ENCODE measurements at regions not wholly inside any gene's neighbourhood (a gene's known extent, or its start where the extent isn't known, plus 50 kb on each side); places are given as distances from the start of the nearest gene placed in this dataset.

DNA sequence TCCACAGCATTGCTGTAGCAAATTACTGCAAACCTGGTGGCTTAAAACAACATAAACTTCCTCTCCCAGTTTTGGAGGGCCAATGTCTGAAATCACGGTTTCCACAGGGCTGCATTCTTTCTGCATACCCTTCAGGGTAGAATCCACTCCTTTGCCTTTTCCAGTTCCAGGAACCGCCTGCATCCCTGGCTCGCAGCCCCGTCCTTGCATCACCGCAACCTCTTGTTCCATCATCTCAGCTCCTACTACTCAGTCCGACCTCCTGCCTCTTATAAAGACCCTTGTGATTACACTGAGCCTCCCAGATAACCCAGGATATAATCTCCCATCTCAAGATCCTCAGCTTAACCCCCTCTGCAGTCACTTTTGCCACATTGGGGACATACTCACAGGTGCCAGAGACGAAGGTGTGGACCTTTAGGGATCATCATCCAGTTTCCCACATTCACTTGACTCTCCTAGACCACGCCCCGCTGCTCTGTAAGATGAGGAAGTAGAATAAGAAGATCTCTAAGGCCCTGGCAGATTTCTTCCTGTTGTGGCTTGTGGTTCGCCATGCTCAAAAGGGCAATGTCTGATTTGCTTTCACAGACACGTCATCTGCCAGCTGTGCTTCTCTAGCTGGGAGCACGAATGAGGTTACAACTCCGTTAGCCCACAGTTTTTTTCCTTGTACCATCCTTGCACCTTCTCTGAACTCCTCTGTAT is 103.6 kb upstream of the AGAP1 start:
- Mint-ChIP-seq H3K4me1 (peaks cover 10% of the 10 kb centered on the region), H3K27me3 (no peaks in the 10 kb centered on the region), H3K4me3 (no peak overlapping the region), H3K36me3 (ENCODE audit: low read depth) (peaks cover 3% of the 10 kb centered on the region), H3K27ac (peak overlapping the region; percentile 91)
- DNase-seq (peak in 2 of 3 donors; percentile 18), ATAC-seq (peak; percentile 96)
- no peaks in the 10 kb centered on the region for H3K9me3 ChIP-seq (ENCODE audit: control insufficient read depth, low read length, poor library complexity, severe bottlenecking)

- no peak for DNase-seq
- H3K27me3 Mint-ChIP-seq, result no peaks in the 10 kb centered on the region
- H3K4me3 Mint-ChIP-seq, result peak overlapping the region; percentile 22
- H3K9me3 ChIP-seq (ENCODE audit: control insufficient read depth, low read length, poor library complexity, severe bottlenecking), result no peaks in the 10 kb centered on the region
- ATAC-seq, result peak; percentile 15
- H3K36me3 Mint-ChIP-seq (ENCODE audit: low read depth), result peaks cover 4% of the 10 kb centered on the region
- peak overlapping the region; percentile 91 for H3K27ac Mint-ChIP-seq
- H3K4me1 Mint-ChIP-seq, result peaks cover 10% of the 10 kb centered on the region
Measured at GRCh38 chr2:235390816-235391194, 103.0 kb upstream of the AGAP1 start.

GRCh38 chr2:235391921-235392615 is 101.8 kb upstream of the AGAP1 start:
- no peak for DNase-seq
- no peak overlapping the region for H3K27ac Mint-ChIP-seq
- H3K4me1 Mint-ChIP-seq, result peaks cover 10% of the 10 kb centered on the region
- H3K9me3 ChIP-seq (ENCODE audit: control insufficient read depth, low read length, poor library complexity, severe bottlenecking), result no peaks in the 10 kb centered on the region
- no peak for ATAC-seq
- H3K27me3 Mint-ChIP-seq, result peaks cover 10% of the 10 kb centered on the region
- H3K36me3 Mint-ChIP-seq (ENCODE audit: low read depth), result peaks cover 2% of the 10 kb centered on the region
- H3K4me3 Mint-ChIP-seq, result no peak overlapping the region

- DNase-seq (no peak), ATAC-seq (no peak)
- Mint-ChIP-seq H3K4me1 (peaks cover 10% of the 10 kb centered on the region), H3K4me3 (no peak overlapping the region), H3K27me3 (peaks cover 14% of the 10 kb centered on the region), H3K36me3 (ENCODE audit: low read depth) (peaks cover 2% of the 10 kb centered on the region), H3K27ac (no peak overlapping the region)
- H3K9me3 ChIP-seq (ENCODE audit: control insufficient read depth, low read length, poor library complexity, severe bottlenecking), result no peaks in the 10 kb centered on the region
Measured at GRCh38 chr2:235394278-235394828, 99.5 kb upstream of the AGAP1 start.

DNA sequence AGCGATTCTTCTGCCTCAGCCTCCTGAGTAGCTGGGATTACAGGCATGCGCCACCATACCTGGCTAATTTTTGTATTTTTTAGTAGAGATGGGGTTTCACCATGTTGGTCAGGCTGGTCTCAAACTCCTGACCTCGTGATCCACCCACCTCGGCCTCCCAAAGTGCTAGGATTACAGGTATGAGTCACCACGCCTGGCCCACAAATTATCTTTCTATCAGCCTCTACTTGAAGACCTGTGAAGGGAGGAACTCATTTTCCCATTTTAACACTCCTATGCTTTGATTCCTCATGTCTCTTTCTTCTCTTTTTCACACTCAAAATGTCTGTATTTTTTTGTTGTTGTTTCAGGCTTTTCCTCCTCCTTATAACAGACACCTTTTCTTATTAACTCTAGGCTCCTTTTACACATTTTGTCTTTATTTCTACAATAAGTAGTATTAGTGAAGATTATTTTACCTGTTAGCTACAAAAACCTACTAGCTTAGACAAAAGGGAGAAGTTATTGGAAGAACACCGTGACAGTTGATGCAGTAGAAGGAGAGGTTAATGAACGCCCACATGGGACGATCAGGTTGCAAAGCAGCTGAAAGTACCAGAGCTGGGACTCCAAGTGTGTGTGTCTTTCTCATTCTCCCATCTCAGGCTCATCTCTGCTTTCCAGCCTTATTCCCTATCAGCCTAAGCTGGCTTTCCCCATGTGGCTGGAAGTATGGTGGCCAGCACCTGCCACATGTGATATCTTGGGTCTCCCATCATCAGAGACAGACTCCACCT is 97.6 kb upstream of the AGAP1 start:
- DNase-seq (no peak), ATAC-seq (no peak)
- Mint-ChIP-seq H3K36me3 (ENCODE audit: low read depth) (peaks cover 2% of the 10 kb centered on the region), H3K27ac (no peak overlapping the region), H3K4me3 (no peak overlapping the region), H3K4me1 (no peaks in the 10 kb centered on the region), H3K27me3 (peaks cover 14% of the 10 kb centered on the region)
- H3K9me3 ChIP-seq (ENCODE audit: control insufficient read depth, low read length, poor library complexity, severe bottlenecking), result no peaks in the 10 kb centered on the region

- ATAC-seq (no peak), DNase-seq (no peak)
- peaks cover 24% of the 10 kb centered on the region for H3K27me3 Mint-ChIP-seq
- no peak overlapping the region for H3K4me3 Mint-ChIP-seq
- H3K9me3 ChIP-seq (ENCODE audit: control insufficient read depth, low read length, poor library complexity, severe bottlenecking), result no peaks in the 10 kb centered on the region
- H3K27ac Mint-ChIP-seq, result no peak overlapping the region
- peaks cover 2% of the 10 kb centered on the region for H3K36me3 Mint-ChIP-seq (ENCODE audit: low read depth)
- H3K4me1 Mint-ChIP-seq, result no peaks in the 10 kb centered on the region
Measured at GRCh38 chr2:235398321-235398720, 95.5 kb upstream of the AGAP1 start.

DNA sequence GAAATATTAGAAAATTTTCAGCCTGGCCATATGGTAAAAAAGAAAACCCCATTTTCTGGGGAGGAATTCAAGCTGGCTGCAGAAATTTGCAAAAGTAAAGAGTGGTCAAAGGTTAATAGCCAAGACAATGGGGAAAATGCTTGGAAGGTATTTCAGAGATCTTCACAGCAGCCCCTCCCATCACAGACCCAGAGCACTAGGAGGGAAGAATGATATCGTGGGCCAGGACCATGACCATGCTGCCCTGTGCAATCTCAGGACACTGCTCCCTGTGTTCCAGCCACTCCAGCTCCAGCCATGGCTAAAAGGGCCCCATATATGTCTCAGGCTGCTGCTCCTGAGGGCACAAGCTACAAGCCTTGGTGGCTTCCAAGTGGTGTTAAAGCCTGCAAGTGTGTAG is 93.9 kb upstream of the AGAP1 start:
- H3K9me3 ChIP-seq (ENCODE audit: control insufficient read depth, low read length, poor library complexity, severe bottlenecking), result no peaks in the 10 kb centered on the region
- Mint-ChIP-seq H3K27ac (no peak overlapping the region), H3K4me3 (no peak overlapping the region), H3K36me3 (ENCODE audit: low read depth) (peaks cover 2% of the 10 kb centered on the region), H3K4me1 (no peaks in the 10 kb centered on the region), H3K27me3 (peaks cover 24% of the 10 kb centered on the region)
- ATAC-seq, result no peak
- no peak for DNase-seq

- peaks cover 22% of the 10 kb centered on the region for H3K27me3 Mint-ChIP-seq
- H3K27ac Mint-ChIP-seq, result no peak overlapping the region
- no peak for DNase-seq
Measured at GRCh38 chr2:235402422-235402821, 91.4 kb upstream of the AGAP1 start.

GRCh38 chr2:235405612-235406361 is 88.1 kb upstream of the AGAP1 start:
- Mint-ChIP-seq H3K27ac (no peak overlapping the region), H3K4me3 (no peak overlapping the region), H3K27me3 (peaks cover 22% of the 10 kb centered on the region), H3K4me1 (no peaks in the 10 kb centered on the region), H3K36me3 (ENCODE audit: low read depth) (peaks cover 3% of the 10 kb centered on the region)
- ATAC-seq (no peak), DNase-seq (no peak)
- no peaks in the 10 kb centered on the region for H3K9me3 ChIP-seq (ENCODE audit: control insufficient read depth, low read length, poor library complexity, severe bottlenecking)

More at GRCh38 chr2:235402422-235402821, 91.4 kb upstream of the AGAP1 start:
- no peaks in the 10 kb centered on the region for H3K9me3 ChIP-seq (ENCODE audit: control insufficient read depth, low read length, poor library complexity, severe bottlenecking)
- Mint-ChIP-seq H3K36me3 (ENCODE audit: low read depth) (peaks cover 3% of the 10 kb centered on the region), H3K4me3 (no peak overlapping the region), H3K4me1 (no peaks in the 10 kb centered on the region)
- ATAC-seq, result no peak

DNA sequence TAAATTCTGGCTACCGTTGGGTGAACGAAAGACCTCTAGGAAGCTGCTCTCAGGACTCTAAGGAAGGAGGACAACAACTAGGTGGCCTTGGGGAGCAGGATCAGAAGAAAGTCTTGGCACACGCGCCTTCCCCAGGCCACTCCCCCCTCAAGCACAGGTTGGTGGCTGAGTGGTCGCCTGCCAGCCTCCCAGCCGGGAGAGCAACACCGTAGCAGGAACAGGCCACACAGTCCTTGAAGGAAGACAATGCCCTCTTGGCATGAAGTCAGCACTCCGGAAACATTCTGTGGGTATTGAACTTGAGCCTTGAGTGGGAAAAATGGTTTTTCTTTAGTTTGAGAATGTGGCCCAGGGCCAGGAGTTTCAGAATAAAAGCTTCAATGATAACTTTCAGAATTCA is 87.4 kb upstream of the AGAP1 start:
- peaks cover 3% of the 10 kb centered on the region for H3K36me3 Mint-ChIP-seq (ENCODE audit: low read depth)
- H3K9me3 ChIP-seq (ENCODE audit: control insufficient read depth, low read length, poor library complexity, severe bottlenecking), result no peaks in the 10 kb centered on the region
- ATAC-seq, result no peak
- no peaks in the 10 kb centered on the region for H3K4me1 Mint-ChIP-seq
- H3K27me3 Mint-ChIP-seq, result peaks cover 22% of the 10 kb centered on the region
- no peak overlapping the region for H3K27ac Mint-ChIP-seq
- DNase-seq, result no peak
- no peak overlapping the region for H3K4me3 Mint-ChIP-seq

- Mint-ChIP-seq H3K27ac (no peak overlapping the region), H3K4me1 (no peaks in the 10 kb centered on the region), H3K27me3 (peaks cover 33% of the 10 kb centered on the region), H3K4me3 (no peak overlapping the region), H3K36me3 (ENCODE audit: low read depth) (no peaks in the 10 kb centered on the region)
- H3K9me3 ChIP-seq (ENCODE audit: control insufficient read depth, low read length, poor library complexity, severe bottlenecking), result no peaks in the 10 kb centered on the region
- no peak for DNase-seq
- ATAC-seq, result no peak
Measured at GRCh38 chr2:235411905-235412485, 81.8 kb upstream of the AGAP1 start.

DNA sequence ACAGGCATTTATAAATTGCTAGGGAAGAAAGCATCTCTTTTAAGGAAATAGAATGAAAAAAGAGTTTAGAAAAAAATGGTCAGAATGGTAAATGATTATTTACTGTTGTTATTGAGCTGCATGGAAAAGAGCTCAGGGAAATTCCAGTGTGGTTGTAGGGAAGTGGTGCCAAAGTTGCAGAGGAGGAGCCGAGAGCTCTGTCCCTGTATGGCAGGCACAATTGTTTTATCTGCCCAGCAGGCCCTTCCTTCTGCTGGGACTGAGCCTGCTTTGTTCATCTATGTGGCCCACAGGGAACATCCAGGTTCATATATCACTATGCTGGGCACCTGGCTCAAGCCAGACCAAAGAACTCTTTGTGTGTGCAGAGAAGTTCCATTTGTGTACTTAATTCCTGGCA is 80.8 kb upstream of the AGAP1 start:
- Mint-ChIP-seq H3K27me3 (peaks cover 42% of the 10 kb centered on the region), H3K4me3 (no peak overlapping the region), H3K4me1 (no peaks in the 10 kb centered on the region), H3K27ac (no peak overlapping the region), H3K36me3 (ENCODE audit: low read depth) (no peaks in the 10 kb centered on the region)
- DNase-seq (no peak), ATAC-seq (no peak)
- no peaks in the 10 kb centered on the region for H3K9me3 ChIP-seq (ENCODE audit: control insufficient read depth, low read length, poor library complexity, severe bottlenecking)
